GM21717 (cell line): ENCODE measurements at regions not wholly inside any gene's neighbourhood (a gene's known extent, or its start where the extent isn't known, plus 50 kb on each side); places are given as distances from the start of the nearest gene placed in this dataset.
"Not testable (repeated sequence)": the region's sequence is repeated elsewhere in the genome, so short reads cannot be mapped to it uniquely, and the experiment has no call there.

ENCODE experiments used
- ATAC-seq: cut with Tn5 transposase; IDR thresholded peaks from one replicate; pipeline ENCODE4 v1.9.1; 2021; ENCODE audit warnings: mild to moderate bottlenecking, moderate library complexity; ENCODE audit not compliant: unreplicated experiment

DNA sequence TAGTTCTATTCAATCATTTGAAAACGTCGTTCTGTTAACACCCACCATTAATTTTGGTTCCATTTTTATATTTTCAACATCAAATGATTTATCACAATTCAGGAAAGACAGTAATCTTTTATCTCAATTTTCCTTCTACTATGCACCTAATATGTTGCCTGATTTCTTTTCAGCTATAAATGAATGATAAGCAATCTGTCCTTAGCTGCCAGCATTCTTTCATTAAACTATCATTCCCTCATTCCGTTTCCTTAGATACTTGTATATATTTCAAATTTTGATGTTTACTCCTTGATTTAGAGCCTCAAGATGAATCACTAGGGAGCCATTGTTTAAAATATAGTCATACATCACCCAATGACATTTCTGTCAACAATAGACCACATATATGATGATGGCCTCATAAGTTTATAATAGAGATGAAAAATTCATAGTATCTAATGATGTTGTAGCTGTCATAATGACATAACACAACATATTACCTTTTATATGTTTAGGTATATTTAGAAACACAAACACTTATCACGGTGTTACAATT, 661.7 kb downstream of the IPMK start:
- no peak for ATAC-seq

DNA sequence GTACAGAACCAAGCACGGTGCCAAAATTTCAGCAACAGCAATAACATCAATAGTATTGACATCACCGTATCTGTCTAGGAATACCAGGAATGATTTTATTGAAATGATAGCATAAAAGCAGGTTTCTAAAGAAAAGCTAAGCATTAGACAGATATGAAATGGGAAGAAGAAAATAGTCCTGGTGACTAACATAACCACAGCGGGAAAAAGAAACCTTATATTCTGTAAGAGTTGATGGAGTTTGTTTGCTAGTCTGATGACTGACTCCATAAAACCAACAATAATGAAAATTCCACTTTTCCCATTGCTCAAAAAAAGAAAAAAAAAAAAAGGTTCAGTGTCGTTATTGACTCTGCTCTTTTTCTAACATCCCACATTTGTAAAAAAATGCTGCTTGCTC, 668.3 kb downstream of the IPMK start:
- ATAC-seq = no peak

DNA sequence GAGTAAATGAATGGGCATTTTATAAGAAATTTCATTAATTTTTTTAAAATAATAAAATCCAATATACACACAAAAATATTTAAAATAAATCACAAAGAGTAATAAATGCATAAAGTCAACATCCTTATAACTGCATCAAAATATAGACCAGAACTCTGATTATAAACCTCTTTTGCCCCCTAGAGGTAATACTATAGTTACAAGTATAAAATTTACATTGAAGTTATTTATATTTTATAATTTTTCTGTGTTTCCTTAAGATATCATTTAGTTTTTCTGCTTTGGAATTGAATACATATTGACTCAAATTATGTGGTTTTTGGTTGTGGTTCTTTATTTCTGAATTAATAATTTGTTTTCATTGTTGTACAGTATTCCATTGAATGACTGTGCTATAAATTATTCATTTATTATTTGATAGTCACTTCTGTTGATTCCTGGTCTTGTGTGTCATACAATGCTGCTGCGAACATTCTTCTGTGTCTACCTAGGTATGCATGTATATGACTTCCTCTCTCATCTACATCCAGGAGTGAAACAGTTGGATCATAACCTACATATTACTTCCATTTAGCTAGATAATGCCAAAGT, 673.6 kb downstream of the IPMK start:
- ATAC-seq = no peak

DNA sequence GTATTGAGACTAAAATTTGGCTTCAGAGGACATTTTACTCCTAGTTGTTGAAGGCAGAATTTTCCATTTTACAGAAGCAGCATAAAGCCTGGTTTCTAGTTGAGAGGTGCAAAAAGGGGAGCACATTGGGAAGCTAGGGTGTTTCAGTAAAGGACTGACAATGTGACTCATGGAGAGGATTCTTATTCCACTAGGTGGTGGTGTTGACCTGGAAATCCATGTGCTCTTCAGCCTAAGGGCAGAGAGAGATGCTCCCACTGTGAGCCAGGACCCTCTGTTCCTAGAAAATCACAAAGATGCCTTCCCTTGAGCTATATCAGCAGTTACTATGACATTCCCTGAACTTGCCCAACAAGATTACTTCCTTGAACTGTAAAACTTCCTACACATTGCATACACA, 687.8 kb downstream of the IPMK start:
- ATAC-seq = no peak

DNA sequence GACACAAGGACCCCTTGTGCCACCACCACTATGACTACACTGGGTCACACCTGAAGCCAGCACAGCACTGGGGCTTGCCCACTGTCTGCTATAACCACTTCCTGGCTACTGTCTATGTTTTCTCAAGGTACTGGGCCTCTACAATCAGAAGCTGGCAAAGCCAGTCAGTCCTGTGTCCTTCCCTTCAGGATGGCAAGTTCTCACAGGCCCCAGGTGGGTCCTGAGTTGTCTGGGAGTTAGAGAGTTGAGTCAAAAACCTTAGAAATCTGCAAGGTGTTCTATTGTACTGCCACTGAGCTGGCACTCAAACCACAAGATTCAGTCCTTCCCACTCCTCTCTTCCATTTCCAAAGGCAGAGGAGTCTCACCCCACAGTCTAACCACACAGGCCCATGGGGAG, 705.5 kb downstream of the IPMK start:
- no peak for ATAC-seq

DNA sequence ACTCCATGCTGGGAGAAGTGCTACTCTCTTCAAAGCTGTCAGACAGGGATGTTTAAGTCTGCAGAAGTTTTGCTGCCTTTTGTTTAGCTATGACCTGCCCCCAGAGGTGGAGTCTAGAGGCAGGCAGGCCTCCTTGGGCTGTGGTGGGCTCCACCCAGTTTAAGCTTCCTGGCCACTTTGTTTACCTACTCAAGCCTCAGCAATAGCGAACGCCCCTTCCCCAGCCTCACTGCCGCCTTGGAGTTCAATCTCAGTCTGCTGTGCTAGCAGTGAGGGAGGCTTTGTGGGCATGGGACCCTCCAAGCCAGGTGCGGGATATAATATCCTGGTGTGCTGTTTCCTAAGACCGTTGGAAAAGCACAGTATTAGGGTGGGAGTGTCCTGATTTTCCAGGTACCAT, 715.9 kb downstream of the IPMK start:
- not testable (repeated sequence) for ATAC-seq

DNA sequence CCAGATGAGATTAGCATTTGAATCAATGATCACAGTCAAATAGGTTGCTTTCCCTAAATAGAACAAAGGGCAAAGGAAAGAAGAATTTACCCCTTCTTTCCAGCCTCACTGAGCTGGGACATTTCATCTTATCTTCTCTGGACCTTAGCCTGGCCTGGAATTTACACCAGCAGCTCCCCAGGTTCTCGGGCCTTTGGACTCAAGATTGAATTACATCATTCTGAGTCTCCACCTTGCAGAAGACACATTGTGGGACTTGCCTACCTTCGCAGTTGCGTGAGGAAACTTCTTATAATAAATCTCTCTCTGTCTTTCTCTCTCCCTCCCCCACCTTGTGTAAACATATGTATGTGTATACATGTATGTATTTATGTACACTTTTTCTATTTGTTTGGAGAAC, 732.4 kb downstream of the IPMK start:
- ATAC-seq = no peak

DNA sequence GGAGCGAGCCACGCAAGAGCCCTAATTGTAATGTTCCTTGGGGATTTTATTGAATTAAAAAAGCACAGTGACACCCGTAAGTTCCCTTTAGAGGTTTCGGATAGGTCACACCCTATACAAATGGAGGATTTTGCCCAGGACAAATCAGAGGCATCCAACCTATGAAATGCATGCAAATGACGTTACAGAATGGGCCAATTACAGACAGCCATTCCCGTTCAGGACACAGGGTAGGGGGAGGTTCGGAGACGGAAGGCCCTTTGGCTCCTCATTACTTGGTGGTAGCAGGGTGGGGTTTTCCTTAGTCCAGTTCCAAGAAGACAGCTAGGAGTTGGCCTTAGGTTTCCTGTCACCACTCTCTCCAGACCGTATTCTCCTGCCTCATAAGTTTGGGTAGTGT, 754.1 kb downstream of the IPMK start:
- ATAC-seq = no peak

DNA sequence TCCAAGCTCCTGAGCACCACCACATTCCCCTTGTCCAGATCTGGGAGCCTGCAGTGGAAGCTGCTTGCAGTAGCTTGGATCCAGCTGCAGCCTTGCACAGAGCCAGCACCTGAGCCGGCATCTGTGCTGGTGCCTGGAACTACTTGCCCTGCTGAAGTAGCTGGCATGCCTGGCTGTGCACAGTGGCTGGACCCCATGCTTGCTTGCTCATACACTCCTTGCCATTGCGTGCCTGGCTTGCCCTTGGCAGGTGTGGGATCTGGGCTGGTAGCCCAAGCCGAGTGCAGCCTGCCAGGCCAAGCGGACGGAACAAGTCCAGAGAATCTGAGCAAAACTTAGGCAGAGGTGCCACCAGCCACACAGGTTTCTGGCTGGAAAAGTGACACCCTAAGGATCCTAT, 759.9 kb downstream of the IPMK start:
- ATAC-seq = no peak

DNA sequence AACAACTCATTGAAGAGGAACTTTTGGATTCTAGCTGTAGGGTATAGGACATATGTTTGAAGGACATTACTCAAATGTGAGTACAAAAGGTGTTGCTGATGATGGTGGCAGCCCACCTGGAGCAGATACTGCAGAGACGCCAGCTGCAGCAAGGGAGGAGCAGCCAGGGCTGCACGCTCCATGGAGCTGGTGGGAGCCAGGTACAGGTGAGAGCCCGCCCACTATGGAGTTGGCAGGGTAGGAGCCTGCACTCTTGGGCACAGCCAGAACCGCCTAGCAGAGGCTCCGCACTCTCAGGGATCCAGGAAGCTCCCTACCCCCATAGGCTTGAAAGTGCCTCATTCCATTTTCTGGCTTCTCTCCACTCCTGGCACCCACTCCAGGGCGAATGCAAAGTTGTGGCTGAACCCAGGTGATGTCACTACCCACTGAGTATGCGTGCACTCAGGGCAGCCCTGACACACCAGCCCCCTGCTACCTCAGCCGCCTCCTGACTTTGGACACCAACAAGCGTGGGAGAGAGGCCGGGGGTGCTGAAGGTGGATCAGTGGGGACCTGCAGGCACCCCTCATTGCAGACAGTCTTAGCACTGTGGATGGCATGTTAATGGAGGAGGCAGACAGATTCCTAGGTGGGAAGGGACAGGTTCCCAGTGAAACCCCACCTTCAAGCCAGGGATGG, 761.1 kb downstream of the IPMK start:
- ATAC-seq = no peak

DNA sequence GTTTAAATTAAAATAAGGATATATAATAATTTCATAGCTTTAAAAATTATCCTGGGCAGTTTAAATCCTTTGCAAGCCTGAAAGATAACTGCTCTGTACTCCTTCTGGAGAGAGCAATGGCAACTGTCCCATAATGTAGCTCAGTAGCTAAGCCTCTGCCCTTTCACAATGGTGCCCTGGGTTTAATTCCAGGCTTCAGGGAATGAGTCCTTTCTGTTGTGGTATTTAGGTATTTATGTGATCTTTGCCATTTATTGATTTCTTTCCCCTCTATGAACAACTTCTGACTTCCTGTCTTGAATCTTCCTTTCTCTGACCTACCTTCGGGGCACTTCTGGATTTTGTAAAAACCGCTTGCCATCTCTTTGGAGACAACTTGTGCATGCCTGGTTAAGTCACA, 773.2 kb downstream of the IPMK start:
- ATAC-seq = no peak

DNA sequence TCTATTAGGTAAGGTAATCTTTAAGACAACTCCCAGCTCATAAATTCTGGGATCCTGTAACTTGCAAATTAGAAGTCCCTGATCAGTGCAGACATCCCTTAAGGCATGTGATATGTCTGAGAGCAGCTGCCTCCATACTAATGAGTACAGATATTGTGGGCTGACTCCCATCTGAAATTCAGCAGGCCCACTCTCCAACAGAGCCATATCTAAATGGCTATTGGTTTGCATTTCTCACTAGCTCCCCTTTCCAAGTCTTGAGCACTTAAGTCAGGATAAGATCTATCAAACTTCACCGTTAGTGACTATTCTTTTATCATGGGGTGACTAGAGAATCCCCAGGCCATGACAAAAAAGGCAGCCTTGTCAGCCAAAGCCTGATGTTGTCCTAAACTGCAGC, 785.4 kb downstream of the IPMK start:
- no peak for ATAC-seq

DNA sequence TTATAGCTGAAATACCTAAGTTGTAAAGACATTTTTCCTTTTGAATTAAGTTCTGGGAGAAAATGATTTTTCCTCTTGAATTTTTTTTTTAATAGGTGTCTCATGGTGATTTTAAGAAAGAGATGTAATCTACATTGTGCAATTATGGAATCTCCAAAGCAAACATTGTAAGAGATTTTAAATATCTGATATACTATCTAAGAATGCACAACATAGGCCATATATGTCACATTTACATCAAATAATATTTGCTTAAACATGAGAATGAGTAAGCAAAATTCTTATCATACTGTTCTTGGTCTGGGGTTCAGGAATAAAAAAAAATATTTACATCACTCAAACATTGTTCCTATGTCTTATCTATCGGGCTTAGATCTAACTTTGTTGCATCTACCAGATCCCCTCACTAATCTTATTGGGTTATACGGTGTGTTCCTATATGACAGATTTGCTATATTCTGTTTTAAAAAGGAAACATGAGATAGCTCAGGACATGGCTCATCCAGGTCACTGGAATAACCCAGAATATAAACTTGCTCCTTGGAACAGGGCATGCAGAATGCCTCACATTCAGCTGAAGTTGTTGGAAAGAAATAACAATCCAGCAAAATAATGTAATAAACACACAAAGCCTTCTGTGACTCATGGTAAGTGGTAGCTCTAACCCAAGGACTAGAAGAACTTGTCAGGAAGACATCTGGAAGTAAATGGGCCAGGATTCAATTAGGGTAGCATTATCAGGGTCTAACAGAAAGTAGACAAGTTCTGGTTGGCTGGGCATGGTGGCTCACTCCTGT, 794.7 kb downstream of the IPMK start:
- no peak for ATAC-seq

DNA sequence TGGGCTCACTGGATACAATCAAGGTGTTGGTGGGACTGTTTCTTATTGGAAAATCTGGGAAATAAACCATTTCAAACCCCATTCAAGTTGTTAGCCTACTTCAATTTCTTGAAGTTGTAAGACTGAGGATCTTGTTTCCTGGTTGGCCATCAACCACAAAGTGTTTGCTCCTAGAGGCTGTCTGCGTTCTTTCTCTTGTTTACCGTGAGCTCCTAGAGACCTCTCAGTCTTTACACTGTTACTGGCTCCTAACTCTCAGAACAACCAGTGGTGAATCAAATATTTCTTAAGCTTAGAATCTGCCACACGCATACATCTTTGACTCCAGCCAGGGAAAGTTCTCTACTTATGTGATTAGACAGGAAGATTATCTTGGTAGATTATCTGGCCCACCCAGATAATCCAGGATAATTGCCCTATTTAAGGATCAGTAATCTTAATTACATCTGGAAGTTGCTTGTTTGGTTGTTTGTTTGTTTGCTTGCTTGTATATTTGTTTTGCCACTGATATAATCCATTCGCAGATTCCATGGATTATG, 798.7 kb downstream of the IPMK start:
- no peak for ATAC-seq

DNA sequence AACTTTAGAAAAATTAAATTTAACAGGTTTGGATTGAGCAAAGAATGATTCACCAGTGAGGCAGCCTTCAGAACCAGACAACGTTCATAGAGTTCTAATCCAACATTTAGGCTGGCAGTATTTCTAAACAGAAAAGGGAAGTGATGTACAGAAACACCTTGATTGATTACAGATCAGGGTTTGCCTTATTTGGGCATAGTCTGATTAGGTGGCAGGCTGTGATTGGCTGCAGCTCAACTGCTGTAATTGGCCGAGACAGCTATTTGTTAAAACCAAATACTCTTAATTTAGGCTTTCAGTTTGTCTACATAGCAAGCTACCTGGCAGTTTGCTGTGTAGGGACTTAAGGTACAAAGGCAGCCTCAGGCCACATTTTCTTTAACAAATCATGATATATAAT, 802.5 kb downstream of the IPMK start:
- no peak for ATAC-seq

DNA sequence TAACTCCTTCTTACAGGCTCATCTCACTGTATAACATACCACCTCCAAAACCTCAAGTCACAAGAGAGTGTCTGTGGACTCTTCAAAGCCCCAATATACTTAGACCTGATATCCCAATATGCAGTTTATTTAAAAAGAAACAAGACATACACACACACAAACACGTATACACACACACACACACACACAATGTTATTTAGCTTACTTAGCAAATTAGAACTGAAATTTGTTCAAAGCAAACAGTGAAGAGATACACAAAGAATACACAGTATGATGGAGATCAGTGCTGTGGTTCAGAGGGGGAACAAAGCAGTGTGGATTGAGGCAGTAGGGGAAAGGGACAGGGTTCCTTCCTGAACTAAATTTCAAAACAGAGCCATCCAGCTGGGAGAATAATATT, 807.2 kb downstream of the IPMK start:
- ATAC-seq = no peak

DNA sequence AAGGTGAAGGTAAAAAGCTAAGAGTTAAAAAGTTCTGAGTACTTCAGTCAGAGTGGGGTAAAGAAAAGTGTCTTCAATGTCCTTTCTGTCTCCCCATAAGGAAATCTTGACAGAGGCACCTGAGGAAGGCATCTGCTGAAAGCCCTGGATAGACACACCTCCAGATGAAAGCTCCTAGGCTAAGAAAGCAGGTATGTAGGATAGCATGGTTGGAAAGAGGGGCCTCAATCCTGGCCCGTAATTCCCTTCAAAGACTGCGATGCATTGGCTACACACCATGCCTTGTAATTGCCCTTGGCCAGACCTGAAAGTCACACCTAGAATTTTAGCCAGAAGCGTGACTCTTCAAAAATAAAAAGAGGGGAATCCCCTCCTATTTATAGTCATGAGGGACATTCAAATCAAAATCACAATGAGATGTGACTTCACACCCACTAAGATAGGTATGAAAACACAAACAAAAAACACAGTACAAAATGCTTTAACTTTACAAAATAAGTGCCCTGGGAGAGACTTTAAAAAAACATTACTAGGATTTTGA, 809.7 kb downstream of the IPMK start:
- no peak for ATAC-seq

DNA sequence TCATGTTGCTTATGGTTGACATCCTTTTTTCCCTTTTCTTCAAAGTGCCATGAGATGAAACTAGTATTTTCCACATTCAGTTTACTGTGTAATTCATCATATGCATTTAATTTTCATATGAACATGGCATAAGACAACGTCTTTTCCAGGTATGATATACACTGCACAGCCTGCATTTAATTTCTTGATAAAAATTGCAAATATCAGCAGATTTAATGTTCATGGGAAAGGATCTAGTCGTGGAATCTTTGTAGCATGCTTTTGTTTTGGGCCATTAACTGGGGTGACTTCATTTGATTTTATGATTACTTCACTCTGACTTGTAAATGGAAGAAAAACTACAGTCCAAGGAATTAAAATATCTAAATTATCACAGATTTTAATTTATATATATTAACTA, 837.3 kb downstream of the IPMK start:
- ATAC-seq = no peak

DNA sequence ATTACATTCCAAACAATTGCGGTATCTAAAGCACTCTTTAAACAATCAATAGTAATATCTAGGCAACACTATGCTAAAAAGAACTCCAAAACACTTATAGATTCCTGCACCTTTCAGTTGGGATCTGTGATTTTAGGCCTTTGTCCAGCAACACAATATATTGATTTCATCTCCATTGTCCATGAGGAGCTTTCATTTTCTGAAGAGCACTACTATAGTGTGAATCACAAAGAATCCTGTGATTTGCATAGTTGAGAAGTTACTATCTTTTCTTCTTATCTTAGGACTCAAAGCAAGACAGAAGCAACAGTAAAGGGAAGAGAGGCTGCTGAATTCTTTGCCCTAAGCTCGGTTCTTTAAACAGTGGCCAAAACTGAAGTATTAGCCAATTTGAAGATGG, 846.8 kb downstream of the IPMK start:
- no peak for ATAC-seq

DNA sequence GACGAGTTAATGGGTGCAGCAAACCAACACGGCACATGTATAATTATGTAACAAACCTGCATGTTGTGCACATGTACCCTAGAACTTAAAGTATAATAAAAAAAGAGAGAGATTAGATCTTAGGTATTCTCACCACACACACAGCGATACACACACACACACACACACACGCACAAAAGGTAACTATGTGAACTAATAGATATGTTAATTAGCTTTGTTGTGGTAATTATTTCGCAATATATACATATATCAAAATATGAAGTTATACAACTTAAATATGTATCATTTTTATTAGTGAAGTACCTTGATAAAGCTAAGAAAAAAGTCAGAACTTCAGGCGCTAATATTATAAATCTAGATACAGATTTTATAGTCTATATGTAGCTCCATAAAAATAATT, 849.2 kb downstream of the IPMK start:
- no peak for ATAC-seq

DNA sequence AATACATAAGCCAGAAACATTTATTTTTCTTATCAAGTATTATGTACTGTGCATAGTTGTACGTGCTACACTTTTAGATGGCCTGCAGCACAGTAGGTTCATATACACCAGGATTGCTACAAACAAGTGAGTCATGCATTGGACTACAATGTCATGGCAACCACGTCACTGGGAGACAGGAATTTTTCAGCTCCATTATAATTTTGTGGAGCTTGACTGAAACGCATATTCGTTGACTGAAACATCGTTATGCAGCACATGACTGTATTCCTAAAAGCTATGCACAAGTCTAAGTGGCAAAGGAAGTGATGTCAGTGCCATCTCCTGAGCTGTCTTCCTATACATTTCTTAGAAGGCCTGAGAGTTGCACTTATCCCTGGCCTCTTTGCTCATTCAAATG, 871.8 kb downstream of the IPMK start:
- no peak for ATAC-seq

DNA sequence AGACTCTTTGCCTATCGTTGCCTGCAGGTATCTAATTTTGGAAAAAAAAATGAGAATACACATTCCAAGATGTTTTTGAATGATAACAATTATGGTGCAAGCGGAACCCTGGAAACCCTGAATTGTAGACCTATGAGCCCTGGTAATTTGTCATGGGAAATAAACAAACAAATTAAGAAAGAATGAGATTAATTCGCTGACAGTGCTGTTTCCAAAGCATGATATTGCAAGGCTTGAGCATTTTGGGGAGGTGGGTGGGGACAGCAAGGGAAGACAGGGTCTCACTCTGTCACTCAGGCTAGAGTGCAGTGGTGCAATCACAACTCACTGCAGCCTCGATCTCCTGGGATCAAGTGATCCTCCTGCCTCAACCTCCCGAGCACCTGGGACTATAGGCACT, 900.3 kb downstream of the IPMK start:
- no peak for ATAC-seq
